Astrocyte (in vitro differentiated cells and primary cell): ENCODE measurements at regions not wholly inside any gene's neighbourhood (a gene's known extent, or its start where the extent isn't known, plus 50 kb on each side); places are given as distances from the start of the nearest gene placed in this dataset.

ENCODE experiments used
- DNase-seq: peaks from one replicate; pipeline ENCODE4 v3.0.0-alpha.2; 2010; ENCODE audit warnings: low read depth
- FAIRE-seq: peaks from 2 replicates; lab custom pipeline; 2011; peaks lifted over from hg19 to GRCh38; lab: Jason Lieb, UNC
- H2AFZ ChIP-seq: 2 replicates; pipeline ENCODE4 v1.6.0; 2012; ENCODE audit warnings: low read depth, low read length, inconsistent platforms
- H3K27ac ChIP-seq: 2 replicates; pipeline ENCODE4 v1.5.1; 2011; ENCODE audit warnings: low read depth, low read length, inconsistent platforms
- H3K27me3 ChIP-seq: 2 replicates; pipeline ENCODE4 v1.6.0; 2011; ENCODE audit warnings: low read length, inconsistent platforms; ENCODE audit not compliant: insufficient read depth
- H3K36me3 ChIP-seq: 2 replicates; pipeline ENCODE4 v1.5.1; 2011; ENCODE audit warnings: low read length, inconsistent platforms; ENCODE audit not compliant: insufficient read depth
- H3K4me1 ChIP-seq: 2 replicates; pipeline ENCODE4 v1.5.1; 2011; ENCODE audit warnings: low read length, inconsistent platforms; ENCODE audit not compliant: insufficient read depth
- H3K4me2 ChIP-seq: 2 replicates; pipeline ENCODE4 v1.6.0; 2012; ENCODE audit warnings: low read length, inconsistent platforms
- H3K4me3 ChIP-seq: 2 replicates; pipeline ENCODE4 v1.5.1; 2011; ENCODE audit warnings: low read depth, mild to moderate bottlenecking, low read length, inconsistent platforms; ENCODE audit not compliant: insufficient read depth
- H3K79me2 ChIP-seq: 2 replicates; pipeline ENCODE4 v1.6.0; 2012; ENCODE audit warnings: mild to moderate bottlenecking, low read length, inconsistent platforms; ENCODE audit not compliant: insufficient read depth
- H3K9ac ChIP-seq: 2 replicates; pipeline ENCODE4 v1.6.0; 2012; ENCODE audit warnings: mild to moderate bottlenecking, low read length, inconsistent platforms
- H3K9me3 ChIP-seq: 2 replicates; pipeline ENCODE4 v1.5.1; 2012; ENCODE audit warnings: low read depth, mild to moderate bottlenecking, low read length, inconsistent platforms; ENCODE audit not compliant: insufficient read depth
- H4K20me1 ChIP-seq: 2 replicates; pipeline ENCODE4 v1.6.0; 2012; ENCODE audit warnings: low read length, inconsistent platforms; ENCODE audit not compliant: insufficient read depth
- H3K27ac Mint-ChIP-seq: one replicate; pipeline ENCODE4 v1.8.0; 2021; ENCODE audit warnings: mild to moderate bottlenecking, mixed read lengths; ENCODE audit not compliant: unreplicated experiment
- H3K27me3 Mint-ChIP-seq: one replicate; pipeline ENCODE4 v1.8.0; 2021; ENCODE audit warnings: low read depth, mixed read lengths; ENCODE audit not compliant: unreplicated experiment
- H3K36me3 Mint-ChIP-seq: one replicate; pipeline ENCODE4 v1.8.0; 2021; ENCODE audit warnings: low read depth, mixed read lengths; ENCODE audit not compliant: unreplicated experiment
- H3K4me1 Mint-ChIP-seq: one replicate; pipeline ENCODE4 v1.8.0; 2021; ENCODE audit warnings: low read depth, mixed read lengths; ENCODE audit not compliant: unreplicated experiment
- H3K4me3 Mint-ChIP-seq: one replicate; pipeline ENCODE4 v1.8.0; 2021; ENCODE audit warnings: mild to moderate bottlenecking, moderate library complexity, mixed read lengths; ENCODE audit not compliant: unreplicated experiment
- H3K9me3 Mint-ChIP-seq: one replicate; pipeline ENCODE4 v1.8.0; 2021; ENCODE audit warnings: mild to moderate bottlenecking, mixed read lengths; ENCODE audit not compliant: unreplicated experiment
- CTCF ChIP-seq: IDR thresholded peaks from 2 replicates; pipeline ENCODE4 v1.5.1; 2011; ENCODE audit warnings: low read depth, mild to moderate bottlenecking, inconsistent platforms, low read length, moderate library complexity; ENCODE audit not compliant: insufficient read depth
- EZH2 ChIP-seq: IDR thresholded peaks from 2 replicates; pipeline ENCODE4 v1.6.1; 2012; ENCODE audit warnings: mild to moderate bottlenecking, low read length, inconsistent platforms; ENCODE audit not compliant: insufficient read depth

GRCh38 chr9:80156262-80156661 lies 584.5 kb downstream of the TLE4 start:
- TF ChIP-seq EZH2 (no peak), CTCF (no peak)
- H3K4me2 ChIP-seq = no peak overlapping the region
- no peaks in the 10 kb centered on the region for H3K9me3 ChIP-seq
- no peaks in the 10 kb centered on the region for H4K20me1 ChIP-seq
- no peaks in the 10 kb centered on the region for H3K79me2 ChIP-seq
- H3K9ac ChIP-seq = no peak overlapping the region
- FAIRE-seq = no peak
- H3K9me3 Mint-ChIP-seq = no peaks in the 10 kb centered on the region
- H3K4me3 Mint-ChIP-seq = no peak overlapping the region
- no peak overlapping the region for H3K4me3 ChIP-seq
- no peaks in the 10 kb centered on the region for H3K27me3 ChIP-seq
- no peaks in the 10 kb centered on the region for H3K36me3 Mint-ChIP-seq
- no peaks in the 10 kb centered on the region for H3K36me3 ChIP-seq
- H3K27ac Mint-ChIP-seq = no peak overlapping the region
- H2AFZ ChIP-seq = no peak overlapping the region
- DNase-seq = no peak
- H3K27me3 Mint-ChIP-seq = no peaks in the 10 kb centered on the region
- no peaks in the 10 kb centered on the region for H3K4me1 Mint-ChIP-seq
- H3K27ac ChIP-seq = no peak overlapping the region
- H3K4me1 ChIP-seq = peaks cover 17% of the 10 kb centered on the region

GRCh38 chr9:80147866-80148265 lies 576.1 kb downstream of the TLE4 start:
- H4K20me1 ChIP-seq = no peaks in the 10 kb centered on the region
- Mint-ChIP-seq H3K27me3 (no peaks in the 10 kb centered on the region), H3K4me1 (peaks cover 2% of the 10 kb centered on the region), H3K4me3 (no peak overlapping the region), H3K27ac (no peak overlapping the region), H3K9me3 (peaks cover 6% of the 10 kb centered on the region), H3K36me3 (no peaks in the 10 kb centered on the region)
- H3K36me3 ChIP-seq = no peaks in the 10 kb centered on the region
- H3K9ac ChIP-seq = no peak overlapping the region
- no peaks in the 10 kb centered on the region for H3K79me2 ChIP-seq
- no peak overlapping the region for H2AFZ ChIP-seq
- H3K4me1 ChIP-seq = no peaks in the 10 kb centered on the region
- FAIRE-seq (no peak), DNase-seq (no peak)
- H3K9me3 ChIP-seq = no peaks in the 10 kb centered on the region
- no peaks in the 10 kb centered on the region for H3K27me3 ChIP-seq
- no peak overlapping the region for H3K4me3 ChIP-seq
- H3K27ac ChIP-seq = no peak overlapping the region
- no peak overlapping the region for H3K4me2 ChIP-seq
- TF ChIP-seq EZH2 (no peak), CTCF (no peak)

GRCh38 chr9:80146466-80146865 lies 574.7 kb downstream of the TLE4 start:
- Mint-ChIP-seq H3K4me1 (peaks cover 2% of the 10 kb centered on the region), H3K36me3 (no peaks in the 10 kb centered on the region), H3K9me3 (peaks cover 6% of the 10 kb centered on the region), H3K4me3 (no peak overlapping the region), H3K27ac (no peak overlapping the region), H3K27me3 (no peaks in the 10 kb centered on the region)
- no peak for FAIRE-seq
- Histone ChIP-seq H3K27ac (no peak overlapping the region), H3K9me3 (no peaks in the 10 kb centered on the region), H2AFZ (no peak overlapping the region), H3K4me2 (no peak overlapping the region), H3K4me1 (no peaks in the 10 kb centered on the region), H3K4me3 (no peak overlapping the region), H3K9ac (no peak overlapping the region), H3K79me2 (no peaks in the 10 kb centered on the region), H3K36me3 (no peaks in the 10 kb centered on the region), H4K20me1 (no peaks in the 10 kb centered on the region), H3K27me3 (no peaks in the 10 kb centered on the region)
- no peak for DNase-seq
- TF ChIP-seq EZH2 = no peak
- peak; percentile 31 for TF ChIP-seq CTCF
